H1 (cell line): ENCODE measurements at regions not wholly inside any gene's neighbourhood (a gene's known extent, or its start where the extent isn't known, plus 50 kb on each side); places are given as distances from the start of the nearest gene placed in this dataset.

ENCODE experiments used
- CHD7 ChIP-seq: fragments of 300-600 bp; sonication (generic); IDR thresholded peaks from 2 replicates; pipeline ENCODE4 v1.7.1; 2012; ENCODE audit warnings: low read length, moderate library complexity, mild to moderate bottlenecking, inconsistent platforms; ENCODE audit not compliant: insufficient replicate concordance
- CTBP2 ChIP-seq: IDR thresholded peaks from 2 replicates; pipeline ENCODE4 v1.7.0; 2011; ENCODE audit warnings: borderline replicate concordance, mild to moderate bottlenecking, moderate library complexity, mixed read lengths, low read length; ENCODE audit not compliant: insufficient read depth, insufficient read length
- SRF ChIP-seq: IDR thresholded peaks from 2 replicates; pipeline ENCODE4 v1.6.1; 2011; ENCODE audit warnings: mild to moderate bottlenecking, low read depth, low read length, moderate library complexity
- TCF12 ChIP-seq: IDR thresholded peaks from 2 replicates; pipeline ENCODE4 v1.6.1; 2011; ENCODE audit warnings: low read depth, mild to moderate bottlenecking, low read length

- no peak for TF ChIP-seq CHD7
- TF ChIP-seq TCF12 = 0 out of 2 replicates have a peak, but pooled peaks have one; percentile 43
- peak; percentile 59; the same call in 1 of the 2 replicates for TF ChIP-seq SRF
- no peak for TF ChIP-seq CTBP2
Observed at GRCh38 chr3:186413615-186414415, 51.8 kb upstream of the DGKG start (continued).
